ENCODE measurements at regions not wholly inside any gene's neighbourhood (a gene's known extent, or its start where the extent isn't known, plus 50 kb on each side); places are given as distances from the start of the nearest gene placed in this dataset.
"Not testable (repeated sequence)": the region's sequence is repeated elsewhere in the genome, so short reads cannot be mapped to it uniquely, and the experiment has no call there.

DNA sequence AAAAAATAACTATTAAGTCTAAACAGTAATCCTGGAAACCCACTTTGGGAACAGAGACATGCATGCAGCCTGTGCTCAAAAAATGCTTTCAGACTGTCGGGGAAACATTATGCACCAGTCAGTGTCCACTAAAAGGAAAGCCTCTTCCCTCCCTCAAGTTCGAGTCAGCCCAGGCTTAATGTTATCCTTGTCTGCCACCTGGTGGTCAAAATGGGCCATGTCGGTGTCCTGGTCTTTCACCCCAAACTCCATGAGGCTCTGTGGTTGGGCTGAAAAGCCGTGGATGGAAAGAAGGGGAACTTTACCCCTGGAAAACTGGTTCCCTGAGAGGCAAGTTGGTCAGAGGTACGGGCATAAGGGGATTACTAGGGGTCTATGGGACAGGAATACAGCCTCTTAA is 88.4 kb upstream of the ZNF492 start:
- in situ Hi-C loops (cut with HindIII; ENCODE audit: low pct_unique_long_range_greater_than_20kb, low sequenced_read_pairs), result no loop called here
- peak; percentile 25 for DNase-seq (ENCODE audit: low read depth)

DNA sequence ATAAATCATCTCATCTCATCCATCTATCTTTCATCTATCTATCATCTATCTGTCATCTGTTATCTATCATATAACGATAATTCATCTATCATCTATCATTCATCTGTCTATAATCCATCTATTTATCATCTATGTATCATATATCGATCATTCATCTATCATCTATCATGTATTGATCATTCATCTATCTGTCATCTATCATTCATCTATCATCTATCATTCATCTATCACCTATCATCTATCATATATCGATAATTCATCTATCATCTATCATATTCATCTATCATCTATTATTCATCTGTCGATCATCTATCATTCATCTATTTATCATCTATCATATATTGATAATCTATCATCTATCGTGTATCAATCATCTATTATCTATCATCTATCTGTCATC is 100.4 kb upstream of the ZNF492 start:
- in situ Hi-C loops (cut with HindIII; ENCODE audit: low pct_unique_long_range_greater_than_20kb, low sequenced_read_pairs), result no loop called here
- no peak for DNase-seq (ENCODE audit: low read depth)

DNA sequence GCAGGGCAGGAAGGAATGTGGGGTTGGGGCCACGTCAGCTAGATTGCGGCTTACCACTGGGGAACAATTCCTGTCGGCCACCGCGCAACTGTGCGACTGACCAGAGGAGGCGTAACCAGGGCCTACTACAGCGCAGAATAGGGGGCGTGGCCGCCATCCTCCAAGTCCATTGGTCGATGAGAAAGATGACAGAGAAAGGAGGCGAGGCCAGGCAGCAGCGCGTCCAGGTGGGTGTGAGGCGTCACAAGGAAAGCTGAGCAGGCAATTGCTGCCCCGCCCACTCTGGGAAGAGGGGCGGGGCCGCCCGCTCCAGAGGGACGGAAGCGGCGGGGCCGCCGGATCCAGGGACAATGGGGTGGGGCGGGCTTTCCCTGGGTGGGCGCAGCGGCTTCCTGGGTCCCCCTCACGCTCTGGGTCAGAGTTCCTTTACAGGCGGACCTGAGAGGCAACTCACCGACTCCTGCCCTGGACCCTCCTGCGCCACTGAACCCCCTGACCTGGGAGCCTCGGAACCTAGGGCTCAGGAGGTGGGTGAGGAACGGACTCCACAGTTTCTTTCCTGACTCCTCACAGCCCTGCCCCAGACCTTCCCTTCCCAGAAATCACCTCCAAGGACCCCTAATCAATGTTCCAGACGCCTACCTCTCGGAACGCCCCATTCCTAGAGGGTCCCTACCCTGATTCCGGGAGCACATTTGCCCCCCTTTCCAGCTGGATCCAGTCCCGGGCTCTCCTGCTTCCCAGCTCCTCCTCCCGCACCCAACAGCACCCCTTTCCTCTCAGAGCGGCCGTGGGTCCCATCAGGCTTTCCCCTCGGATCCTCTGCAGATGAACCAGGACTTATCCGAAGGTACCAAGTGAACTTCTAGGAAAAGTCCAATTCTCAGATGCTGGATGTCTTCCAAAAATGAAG is 101.5 kb upstream of the ZNF492 start:
- DNase-seq (ENCODE audit: low read depth), result no peak
- in situ Hi-C loops (cut with HindIII; ENCODE audit: low pct_unique_long_range_greater_than_20kb, low sequenced_read_pairs), result no loop called here

DNA sequence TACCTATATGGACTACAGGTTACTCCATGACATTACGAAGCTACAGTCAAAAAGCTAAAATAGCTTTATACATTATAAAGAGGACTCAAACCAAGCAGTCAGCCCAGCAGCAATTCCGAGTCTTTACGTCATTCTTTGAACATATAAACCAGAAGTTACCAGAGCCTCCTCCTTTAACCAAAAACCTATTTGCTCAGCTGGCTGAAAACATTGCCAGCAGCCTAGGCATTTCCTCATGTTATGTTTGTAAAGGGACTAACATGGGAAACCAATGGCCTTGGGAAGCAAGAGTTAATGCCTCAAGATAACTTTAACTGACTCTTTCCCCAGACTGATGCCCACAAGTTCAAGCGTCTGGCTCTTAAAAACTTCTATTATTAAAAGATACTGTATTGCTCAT is 104.1 kb upstream of the ZNF492 start:
- in situ Hi-C loops (cut with HindIII; ENCODE audit: low pct_unique_long_range_greater_than_20kb, low sequenced_read_pairs), result no loop called here

DNA sequence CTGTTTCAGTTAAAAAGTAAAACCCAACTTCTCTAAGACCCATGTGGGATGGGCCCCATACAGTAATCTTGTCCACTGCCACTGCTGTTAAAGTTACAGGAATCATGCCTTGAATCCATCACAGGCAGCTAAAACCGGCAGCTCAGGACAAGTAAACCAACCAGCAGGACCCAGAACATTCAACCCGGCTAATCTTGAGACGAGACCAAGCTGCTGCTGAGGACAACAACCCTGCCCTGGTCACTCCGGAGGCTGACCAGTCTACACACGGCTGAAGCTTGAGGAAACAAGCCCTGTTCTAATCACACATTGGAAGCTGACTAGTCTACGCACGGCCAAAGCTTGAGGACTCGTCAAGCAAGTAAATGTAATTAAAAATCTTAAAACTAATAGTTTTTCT is 105.2 kb upstream of the ZNF492 start:
- in situ Hi-C loops (cut with HindIII; ENCODE audit: low pct_unique_long_range_greater_than_20kb, low sequenced_read_pairs), result no loop called here
- DNase-seq (ENCODE audit: low read depth), result no peak

More for the DNA sequence above, 104.1 kb upstream of the ZNF492 start:
- no peak for DNase-seq (ENCODE audit: low read depth)

DNA sequence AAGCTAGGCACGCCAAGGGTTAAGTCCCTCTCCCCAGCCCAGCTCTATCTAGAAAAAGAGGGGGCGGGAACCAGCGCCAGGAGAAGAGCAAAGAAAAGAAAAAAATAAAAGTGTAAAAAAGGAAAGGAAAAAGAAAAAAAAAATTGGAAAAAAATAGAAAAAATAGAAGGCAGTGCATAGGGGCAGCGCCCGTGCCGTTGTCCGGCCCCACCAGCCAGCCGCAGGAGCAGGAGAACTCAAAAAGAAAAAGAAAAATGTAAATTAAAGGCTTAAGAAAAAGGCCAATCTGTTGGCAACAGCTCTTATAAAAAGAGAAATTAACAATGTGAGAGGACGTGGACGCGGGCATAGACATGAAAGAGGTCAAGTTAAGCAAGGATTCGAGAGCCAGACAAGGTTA is 105.4 kb upstream of the ZNF98 start:
- DNase-seq (ENCODE audit: low read depth), result no peak
- in situ Hi-C loops (cut with HindIII; ENCODE audit: low pct_unique_long_range_greater_than_20kb, low sequenced_read_pairs), result no loop called here

DNA sequence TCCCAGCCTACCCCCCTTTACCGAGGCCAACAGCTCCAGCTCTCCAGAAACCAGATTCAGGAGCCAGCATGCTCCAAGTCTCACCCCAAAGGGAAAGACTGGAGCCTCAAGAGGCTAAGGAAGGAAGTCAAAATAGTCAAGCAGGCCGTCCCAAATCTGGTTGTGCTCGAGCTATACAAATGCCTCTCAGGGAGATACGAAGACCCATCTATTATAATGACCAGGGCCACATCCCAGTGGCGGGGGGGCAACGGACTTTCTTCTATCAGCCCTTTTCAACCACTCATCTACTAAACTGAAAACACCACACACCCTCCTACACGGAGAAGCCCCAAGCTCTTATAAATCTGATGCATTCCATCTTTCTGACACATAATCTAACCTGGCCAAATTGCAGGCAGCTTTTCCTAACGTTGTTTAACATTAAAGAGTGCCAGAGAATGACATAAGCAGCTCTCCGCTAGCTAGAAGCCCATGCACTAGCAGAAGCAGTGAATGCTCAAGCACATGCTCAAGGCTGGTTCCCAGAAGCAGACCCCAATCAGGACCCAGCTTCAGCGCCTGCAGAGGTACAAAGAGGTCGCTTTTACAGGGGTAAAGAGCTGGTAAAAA is 104.6 kb upstream of the ZNF98 start:
- DNase-seq (ENCODE audit: low read depth), result no peak
- in situ Hi-C loops (cut with HindIII; ENCODE audit: low pct_unique_long_range_greater_than_20kb, low sequenced_read_pairs), result no loop called here

DNA sequence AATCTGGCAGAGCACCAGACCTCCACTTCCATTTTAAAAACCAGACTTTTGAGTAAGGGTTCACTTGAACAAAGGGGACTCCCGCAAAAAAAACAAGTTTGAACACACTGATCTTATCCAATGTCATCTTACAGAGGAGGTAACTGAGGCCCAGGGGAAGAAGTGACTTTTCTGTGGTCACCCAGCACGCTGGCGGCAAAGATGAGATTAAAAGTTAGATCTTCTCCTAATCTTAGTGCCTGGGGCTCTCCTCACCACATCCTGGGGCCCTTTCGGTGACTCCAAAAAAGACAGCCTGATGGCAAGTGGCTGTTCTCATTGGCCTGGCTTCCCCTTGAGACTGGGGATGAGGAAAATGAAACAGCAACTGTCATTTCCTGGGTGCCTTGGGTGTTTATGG is 101.8 kb upstream of the ZNF98 start:
- DNase-seq (ENCODE audit: low read depth), result no peak
- in situ Hi-C loops (cut with HindIII; ENCODE audit: low pct_unique_long_range_greater_than_20kb, low sequenced_read_pairs), result no loop called here

DNA sequence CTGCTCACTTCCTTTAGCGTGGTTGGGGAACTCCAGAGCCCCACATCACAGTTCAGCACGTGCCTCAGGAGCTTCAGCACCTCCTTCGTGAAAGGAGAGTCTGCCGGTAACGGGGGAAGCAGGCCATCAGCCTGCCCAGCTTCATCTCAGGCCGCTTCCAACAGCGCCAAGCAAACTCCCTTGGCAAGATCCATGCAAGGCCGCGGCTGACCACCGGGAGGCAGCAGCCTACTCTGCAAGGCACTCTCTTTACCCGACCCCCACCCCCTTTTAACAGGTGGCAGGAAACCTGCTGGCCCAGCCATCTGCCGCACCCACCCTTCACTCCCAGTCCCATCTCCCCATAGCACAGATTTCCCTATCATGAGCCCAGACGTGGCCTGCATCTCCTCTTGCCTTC is 97.4 kb upstream of the ZNF98 start:
- in situ Hi-C loops (cut with HindIII; ENCODE audit: low pct_unique_long_range_greater_than_20kb, low sequenced_read_pairs); DNase-seq (ENCODE audit: low read depth): not testable (repeated sequence)

DNA sequence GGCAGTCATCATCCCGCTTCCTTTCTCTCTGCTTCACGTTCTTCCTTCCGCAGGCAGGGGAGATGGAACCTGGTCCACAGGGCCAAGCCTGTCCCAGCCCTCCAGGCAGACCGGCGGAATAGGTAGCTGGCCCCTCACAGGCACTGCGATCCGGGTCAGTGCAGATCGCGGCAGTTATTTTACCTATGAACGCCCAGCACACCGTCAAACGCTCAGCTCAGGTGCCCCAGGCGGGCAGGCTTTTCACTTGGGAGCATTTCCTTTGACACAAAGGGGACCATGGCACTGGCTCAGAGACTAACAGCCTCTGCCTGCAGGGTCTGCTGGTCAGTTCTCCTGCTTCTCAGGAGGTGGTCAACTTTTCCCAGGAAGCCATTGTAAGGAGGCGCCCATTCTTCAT is 97.0 kb upstream of the ZNF98 start:
- in situ Hi-C loops (cut with HindIII; ENCODE audit: low pct_unique_long_range_greater_than_20kb, low sequenced_read_pairs), result no loop called here
- DNase-seq (ENCODE audit: low read depth), result no peak

DNA sequence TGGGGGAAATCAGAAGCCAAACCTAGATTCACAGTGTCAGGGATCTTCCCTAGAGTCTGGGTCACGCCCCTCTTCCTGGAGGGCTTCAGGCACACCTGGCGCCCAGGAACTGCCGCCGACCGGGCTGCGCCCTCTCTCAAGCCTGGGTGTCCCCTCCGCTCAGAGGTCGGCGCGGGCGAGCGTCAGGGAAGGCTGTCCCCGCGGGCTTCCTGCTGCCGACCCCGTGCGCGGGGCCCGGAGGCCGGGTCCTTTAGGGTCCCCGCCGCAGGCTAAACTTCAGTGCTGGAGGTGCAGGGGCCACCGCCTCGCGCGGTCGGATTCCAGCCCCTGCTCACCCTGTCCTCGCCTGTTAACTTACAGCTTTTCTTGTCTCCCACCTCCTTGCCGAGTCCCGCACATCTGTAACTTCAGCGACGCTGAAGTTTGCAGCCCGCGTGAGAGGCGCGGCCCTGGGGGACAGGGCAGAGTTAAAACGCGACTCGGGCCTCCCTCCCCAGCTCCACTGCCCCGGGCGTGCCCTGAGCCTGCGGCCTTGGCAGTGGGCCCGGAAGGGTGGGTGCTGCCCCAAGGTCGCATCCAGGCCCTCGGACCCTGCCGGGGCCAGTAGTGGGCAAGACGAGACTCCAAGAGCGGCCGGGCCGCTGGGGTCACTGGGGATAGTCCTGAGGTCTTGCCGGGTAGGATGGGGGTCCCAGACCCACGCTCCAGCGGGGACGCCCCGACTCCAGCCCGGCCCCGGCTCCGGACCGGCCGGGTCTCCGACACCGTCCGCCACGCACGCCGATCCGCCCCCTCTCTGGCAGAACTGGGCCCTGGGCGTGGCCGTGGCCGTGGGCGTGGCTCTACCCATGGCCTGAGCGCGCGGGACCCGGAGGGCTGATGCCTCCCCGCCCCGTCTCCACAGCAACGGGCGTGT is 95.6 kb upstream of the ZNF98 start:
- no peak for DNase-seq (ENCODE audit: low read depth)
- in situ Hi-C loops (cut with HindIII; ENCODE audit: low pct_unique_long_range_greater_than_20kb, low sequenced_read_pairs), result no loop called here

DNA sequence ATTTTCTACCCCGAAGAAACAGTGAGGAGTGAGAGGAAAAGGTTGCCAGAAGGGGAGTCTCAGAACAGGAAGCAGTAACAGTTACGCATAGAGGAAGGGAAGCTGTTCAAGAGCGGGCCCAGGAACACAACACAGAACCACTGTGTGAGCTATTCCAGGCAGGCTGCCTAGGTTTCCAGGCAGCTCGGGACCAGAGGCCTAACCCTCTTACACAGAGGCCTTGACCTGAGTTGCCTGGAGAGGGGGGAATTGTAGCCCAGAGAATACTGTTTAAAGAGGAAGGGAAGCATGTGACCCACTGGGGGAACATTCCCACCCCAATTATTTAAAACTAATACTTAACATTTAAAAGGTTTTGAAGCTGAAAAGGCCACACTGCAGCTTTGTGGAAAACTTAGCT is 93.3 kb upstream of the ZNF98 start:
- in situ Hi-C loops (cut with HindIII; ENCODE audit: low pct_unique_long_range_greater_than_20kb, low sequenced_read_pairs), result no loop called here
- no peak for DNase-seq (ENCODE audit: low read depth)

DNA sequence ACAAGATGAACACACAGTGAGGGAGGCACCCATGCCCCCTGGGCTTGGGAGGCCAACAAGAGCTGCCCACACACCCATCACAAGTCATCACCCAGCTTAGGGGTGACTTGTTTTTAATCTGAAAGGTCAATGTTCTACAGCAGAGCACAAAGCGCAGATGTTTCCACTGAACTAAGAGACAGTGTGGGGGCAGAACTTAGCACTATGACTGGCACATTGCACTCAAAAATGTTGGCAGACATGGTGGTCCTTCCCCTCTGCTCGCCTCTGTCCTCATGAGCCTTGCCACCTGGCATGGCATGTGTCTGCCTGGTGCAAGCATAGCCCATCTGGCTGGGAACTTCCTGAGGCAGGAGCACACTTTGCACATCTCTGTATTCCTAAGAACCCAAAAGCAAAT is 81.4 kb upstream of the ZNF98 start:
- in situ Hi-C loops (cut with HindIII; ENCODE audit: low pct_unique_long_range_greater_than_20kb, low sequenced_read_pairs), result no loop called here

DNA sequence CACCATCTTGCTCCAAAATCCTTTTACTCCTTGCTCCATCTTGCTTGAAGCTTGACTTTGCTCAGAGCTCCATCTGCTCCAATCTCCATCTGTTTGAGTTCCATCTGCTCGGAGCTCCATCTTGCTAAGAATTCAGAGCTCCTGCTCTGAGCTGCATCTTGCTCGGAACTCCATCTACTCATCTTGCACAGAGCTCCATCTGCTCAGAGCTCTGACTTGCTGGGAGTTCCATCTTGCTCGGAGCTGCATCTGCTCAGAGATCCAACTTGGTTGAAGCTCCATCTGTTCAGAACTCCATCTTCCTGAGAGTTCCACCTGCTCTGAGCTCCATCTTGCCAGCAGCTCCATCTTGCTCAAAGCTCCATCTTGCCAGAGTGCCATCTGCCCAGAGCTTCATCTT is 80.6 kb upstream of the ZNF98 start:
- in situ Hi-C loops (cut with HindIII; ENCODE audit: low pct_unique_long_range_greater_than_20kb, low sequenced_read_pairs), result no loop called here
- no peak for DNase-seq (ENCODE audit: low read depth)

More for the DNA sequence above, 81.4 kb upstream of the ZNF98 start:
- DNase-seq (ENCODE audit: low read depth), result no peak

DNA sequence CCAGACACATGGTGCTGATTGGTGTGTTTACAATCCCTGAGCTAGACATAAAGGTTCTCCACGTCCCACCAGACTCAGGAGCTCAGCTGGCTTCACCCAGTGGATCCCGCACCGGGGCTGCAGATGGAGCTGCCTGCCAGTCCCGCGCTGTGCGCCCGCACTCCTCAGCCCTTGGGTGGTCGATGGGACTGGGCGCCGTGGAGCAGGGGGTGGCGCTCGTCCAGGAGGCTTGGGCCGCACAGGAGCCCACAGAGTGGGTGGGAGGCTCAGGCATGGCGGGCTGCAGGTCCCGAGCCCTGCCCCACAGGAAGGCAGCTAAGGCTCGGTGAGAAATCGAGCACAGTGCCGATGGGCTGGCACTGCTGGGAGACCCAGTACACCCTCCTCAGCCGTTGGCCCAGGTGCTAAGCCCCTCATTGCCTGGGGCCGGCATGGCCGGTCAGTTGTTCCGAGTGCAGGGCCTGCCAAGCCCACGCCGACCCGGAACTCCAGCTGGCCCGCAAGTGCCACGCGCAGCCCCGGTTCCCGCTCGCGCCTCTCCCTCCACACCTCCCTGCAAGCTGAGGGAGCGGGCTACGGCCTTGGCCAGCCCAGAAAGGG is 76.8 kb upstream of the ZNF98 start:
- in situ Hi-C loops (cut with HindIII; ENCODE audit: low pct_unique_long_range_greater_than_20kb, low sequenced_read_pairs); DNase-seq (ENCODE audit: low read depth): not testable (repeated sequence)

DNA sequence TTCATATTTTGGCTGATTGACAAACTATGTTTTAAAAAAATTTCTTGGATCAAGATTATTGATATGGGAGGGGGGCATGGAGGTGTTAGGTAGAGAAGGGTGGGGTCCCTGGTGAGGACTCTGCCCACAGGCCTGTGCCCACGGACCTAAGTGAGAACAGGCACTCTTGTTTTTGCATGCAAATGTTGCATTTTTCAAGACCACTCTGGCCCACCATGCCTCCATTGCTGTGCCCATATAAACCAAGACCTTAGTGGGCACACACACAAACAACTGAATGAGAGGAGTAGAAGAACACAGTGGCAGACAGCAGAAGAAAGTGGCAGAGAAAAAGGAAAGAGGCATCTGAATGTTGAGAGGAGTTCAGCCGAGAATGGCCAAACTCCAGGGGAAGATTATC is 69.6 kb upstream of the ZNF98 start:
- in situ Hi-C loops (cut with HindIII; ENCODE audit: low pct_unique_long_range_greater_than_20kb, low sequenced_read_pairs), result no loop called here
- DNase-seq (ENCODE audit: low read depth), result no peak

DNA sequence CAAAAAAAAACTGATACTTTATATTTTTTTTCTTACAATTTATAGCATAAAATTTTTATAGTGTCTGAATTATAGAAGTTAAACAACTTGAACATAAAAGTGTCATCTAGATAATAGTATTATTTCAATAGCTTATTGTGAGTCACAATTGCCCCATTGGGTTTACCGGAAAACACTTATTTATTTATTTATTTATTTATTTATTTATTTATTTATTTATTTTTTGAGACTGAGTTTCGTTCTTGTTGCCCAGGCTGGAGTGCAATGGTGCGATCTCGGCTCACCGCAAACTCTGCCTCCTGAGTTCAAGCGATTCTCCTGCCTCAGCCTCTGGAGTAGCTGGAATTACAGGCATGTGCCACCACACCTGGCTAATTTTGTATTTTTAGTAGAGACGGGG is 61.4 kb upstream of the ZNF98 start:
- in situ Hi-C loops (cut with HindIII; ENCODE audit: low pct_unique_long_range_greater_than_20kb, low sequenced_read_pairs); DNase-seq (ENCODE audit: low read depth): not testable (repeated sequence)

DNA sequence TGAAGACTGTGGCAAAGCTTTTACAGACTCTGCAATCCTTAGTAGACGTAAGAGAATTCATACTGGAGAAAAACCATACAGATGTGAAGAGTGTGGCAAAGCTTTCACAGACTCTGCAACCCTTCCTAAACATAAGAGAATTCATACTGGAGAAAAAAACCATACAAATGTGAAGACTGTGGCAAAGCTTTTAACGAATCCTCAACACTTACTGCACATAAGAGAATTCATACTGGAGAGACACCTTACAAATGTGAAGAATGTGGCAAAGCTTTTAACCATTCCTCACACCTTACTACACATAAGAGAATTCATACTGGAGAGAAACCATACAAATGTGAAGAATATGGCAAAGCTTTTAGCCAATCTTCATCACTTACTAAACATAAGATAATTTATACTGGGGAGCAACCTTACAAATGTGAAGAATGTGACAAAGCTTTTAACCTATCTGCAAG is 50.1 kb upstream of the ZNF98 start:
- in situ Hi-C loops (cut with HindIII; ENCODE audit: low pct_unique_long_range_greater_than_20kb, low sequenced_read_pairs), result no loop called here
- no peak for DNase-seq (ENCODE audit: low read depth)
